ENCODE measurements at regions not wholly inside any gene's neighbourhood (a gene's known extent, or its start where the extent isn't known, plus 50 kb on each side); places are given as distances from the start of the nearest gene placed in this dataset.

DNA sequence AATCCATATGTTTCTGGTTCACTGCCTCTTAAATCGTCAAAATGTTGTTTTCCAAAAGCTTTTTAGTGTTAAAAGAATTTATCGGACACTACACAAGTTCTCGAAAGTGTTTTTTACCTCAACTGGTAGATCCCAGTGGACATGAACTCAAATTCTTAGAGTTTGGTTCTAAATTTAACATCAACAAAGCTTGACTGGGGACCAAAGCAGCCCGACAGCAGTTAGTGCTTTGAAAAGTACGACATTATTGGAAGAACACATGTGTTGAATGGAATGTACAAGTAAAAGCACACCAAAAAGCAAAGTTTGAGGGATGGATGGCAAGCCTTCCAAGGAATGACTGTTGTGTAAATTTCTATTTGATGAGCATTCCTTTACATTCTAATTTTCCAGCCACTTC, 803.9 kb upstream of the POU3F3 start:
- no peak overlapping the region for H3K4me3 ChIP-seq (ENCODE audit: low read depth, low read length)

DNA sequence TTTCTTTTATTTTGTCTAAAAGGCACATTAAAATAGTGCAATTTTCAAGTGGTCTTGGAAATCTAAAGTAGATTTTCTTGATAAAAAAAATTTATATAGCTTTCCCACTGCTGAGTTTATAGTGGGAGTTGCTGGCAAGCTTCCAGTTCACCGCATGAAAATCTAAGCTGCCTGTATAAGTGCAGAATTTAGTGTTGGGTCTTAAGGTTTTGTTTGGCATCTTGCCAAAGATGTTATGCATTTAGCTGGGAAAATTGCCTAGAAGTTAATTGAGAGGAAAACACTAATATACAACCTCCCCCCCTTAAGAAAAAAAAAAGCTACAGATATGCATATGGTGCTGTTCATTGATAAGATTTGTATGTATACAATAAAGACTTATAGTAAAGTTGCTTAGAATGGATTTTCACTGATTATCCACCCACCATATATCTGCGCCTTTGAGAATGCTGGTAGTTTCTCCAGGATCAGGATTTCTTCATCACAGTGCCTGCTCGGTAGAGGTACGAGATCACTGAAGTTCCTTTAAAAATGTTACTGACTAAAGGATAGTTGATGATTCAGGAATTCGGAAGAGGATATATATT, 803.2 kb upstream of the POU3F3 start:
- Histone ChIP-seq H3K27ac (ENCODE audit: extremely low read depth, low read depth, low read length) (no peak overlapping the region; the same call in 1 of the 2 replicates), H3K4me3 (ENCODE audit: low read depth, low read length) (no peak overlapping the region), H3K36me3 (ENCODE audit: control insufficient read depth in 2 of 2, insufficient read depth in 1 of 2, low read length in 2 of 2) (no peaks in the 10 kb centered on the region), H3K9me3 (ENCODE audit: control insufficient read depth, insufficient read depth, low read depth, low read length) (no peaks in the 10 kb centered on the region), H3K4me1 (ENCODE audit: control insufficient read depth, insufficient read depth, low read length) (peaks cover 36% of the 10 kb centered on the region)
- ChIA-PET POLR2A (no interaction called here), CTCF (no interaction called here)
- TF ChIP-seq, protein P1, sequence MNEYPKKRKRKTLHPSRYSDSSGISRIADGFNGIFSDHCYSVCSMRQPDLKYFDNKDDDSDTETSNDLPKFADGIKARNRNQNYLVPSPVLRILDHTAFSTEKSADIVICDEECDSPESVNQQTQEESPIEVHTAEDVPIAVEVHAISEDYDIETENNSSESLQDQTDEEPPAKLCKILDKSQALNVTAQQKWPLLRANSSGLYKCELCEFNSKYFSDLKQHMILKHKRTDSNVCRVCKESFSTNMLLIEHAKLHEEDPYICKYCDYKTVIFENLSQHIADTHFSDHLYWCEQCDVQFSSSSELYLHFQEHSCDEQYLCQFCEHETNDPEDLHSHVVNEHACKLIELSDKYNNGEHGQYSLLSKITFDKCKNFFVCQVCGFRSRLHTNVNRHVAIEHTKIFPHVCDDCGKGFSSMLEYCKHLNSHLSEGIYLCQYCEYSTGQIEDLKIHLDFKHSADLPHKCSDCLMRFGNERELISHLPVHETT (tag by site-specific recombination; IDR thresholded peaks at IDR 0.05): no peak
- TF ChIP-seq, protein P2, sequence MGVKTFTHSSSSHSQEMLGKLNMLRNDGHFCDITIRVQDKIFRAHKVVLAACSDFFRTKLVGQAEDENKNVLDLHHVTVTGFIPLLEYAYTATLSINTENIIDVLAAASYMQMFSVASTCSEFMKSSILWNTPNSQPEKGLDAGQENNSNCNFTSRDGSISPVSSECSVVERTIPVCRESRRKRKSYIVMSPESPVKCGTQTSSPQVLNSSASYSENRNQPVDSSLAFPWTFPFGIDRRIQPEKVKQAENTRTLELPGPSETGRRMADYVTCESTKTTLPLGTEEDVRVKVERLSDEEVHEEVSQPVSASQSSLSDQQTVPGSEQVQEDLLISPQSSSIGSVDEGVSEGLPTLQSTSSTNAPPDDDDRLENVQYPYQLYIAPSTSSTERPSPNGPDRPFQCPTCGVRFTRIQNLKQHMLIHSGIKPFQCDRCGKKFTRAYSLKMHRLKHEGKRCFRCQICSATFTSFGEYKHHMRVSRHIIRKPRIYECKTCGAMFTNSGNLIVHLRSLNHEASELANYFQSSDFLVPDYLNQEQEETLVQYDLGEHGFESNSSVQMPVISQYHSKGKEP (tag by site-specific recombination; IDR thresholded peaks at IDR 0.05): peak; percentile 66; the same call in 1 of the 2 replicates
- TF ChIP-seq BCL11A (tag by site-specific recombination; IDR thresholded peaks at IDR 0.05; ENCODE audit: low read depth): no peak
- TF ChIP-seq, protein P3, sequence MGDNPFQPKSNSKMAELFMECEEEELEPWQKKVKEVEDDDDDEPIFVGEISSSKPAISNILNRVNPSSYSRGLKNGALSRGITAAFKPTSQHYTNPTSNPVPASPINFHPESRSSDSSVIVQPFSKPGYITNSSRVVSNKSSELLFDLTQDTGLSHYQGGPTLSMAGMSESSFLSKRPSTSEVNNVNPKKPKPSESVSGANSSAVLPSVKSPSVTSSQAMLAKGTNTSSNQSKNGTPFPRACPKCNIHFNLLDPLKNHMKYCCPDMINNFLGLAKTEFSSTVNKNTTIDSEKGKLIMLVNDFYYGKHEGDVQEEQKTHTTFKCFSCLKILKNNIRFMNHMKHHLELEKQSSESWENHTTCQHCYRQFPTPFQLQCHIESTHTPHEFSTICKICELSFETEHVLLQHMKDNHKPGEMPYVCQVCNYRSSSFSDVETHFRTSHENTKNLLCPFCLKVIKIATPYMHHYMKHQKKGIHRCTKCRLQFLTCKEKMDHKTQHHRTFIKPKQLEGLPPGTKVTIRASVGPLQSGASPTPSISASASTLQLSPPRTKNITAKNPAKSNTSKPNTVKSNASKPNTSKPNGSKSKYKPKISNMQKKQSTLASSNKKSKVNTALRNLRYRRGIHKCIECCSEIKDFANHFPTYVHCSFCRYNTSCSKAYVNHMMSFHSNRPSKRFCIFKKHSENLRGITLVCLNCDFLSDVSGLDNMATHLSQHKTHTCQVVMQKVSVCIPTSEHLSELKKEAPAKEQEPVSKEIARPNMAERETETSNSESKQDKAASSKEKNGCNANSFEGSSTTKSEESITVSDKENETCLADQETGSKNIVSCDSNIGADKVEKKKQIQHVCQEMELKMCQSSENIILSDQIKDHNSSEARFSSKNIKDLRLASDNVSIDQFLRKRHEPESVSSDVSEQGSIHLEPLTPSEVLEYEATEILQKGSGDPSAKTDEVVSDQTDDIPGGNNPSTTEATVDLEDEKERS (tag by site-specific recombination; IDR thresholded peaks at IDR 0.05): no peak

More for the DNA sequence above, 803.9 kb upstream of the POU3F3 start:
- TF ChIP-seq ZNF23 (tag by site-specific recombination; IDR thresholded peaks at IDR 0.05; ENCODE audit: borderline replicate concordance) (no peak), ZNF350 (tag by site-specific recombination; IDR thresholded peaks at IDR 0.05) (no peak), ZNF248 (tag by site-specific recombination; IDR thresholded peaks at IDR 0.05) (no peak), ZNF394 (tag by site-specific recombination; IDR thresholded peaks at IDR 0.05; ENCODE audit: borderline replicate concordance) (no peak), ZNF660 (tag by site-specific recombination; IDR thresholded peaks at IDR 0.05) (no peak), ZNF324 (tag by site-specific recombination; IDR thresholded peaks at IDR 0.05) (no peak), WT1 (tag by site-specific recombination; IDR thresholded peaks at IDR 0.05) (no peak), ZIC2 (tag by site-specific recombination; IDR thresholded peaks at IDR 0.05) (no peak), ZNF223 (tag by site-specific recombination; IDR thresholded peaks at IDR 0.05) (no peak), ZNF37A (tag by site-specific recombination; IDR thresholded peaks at IDR 0.05) (no peak)
- TF ChIP-seq, protein P4, sequence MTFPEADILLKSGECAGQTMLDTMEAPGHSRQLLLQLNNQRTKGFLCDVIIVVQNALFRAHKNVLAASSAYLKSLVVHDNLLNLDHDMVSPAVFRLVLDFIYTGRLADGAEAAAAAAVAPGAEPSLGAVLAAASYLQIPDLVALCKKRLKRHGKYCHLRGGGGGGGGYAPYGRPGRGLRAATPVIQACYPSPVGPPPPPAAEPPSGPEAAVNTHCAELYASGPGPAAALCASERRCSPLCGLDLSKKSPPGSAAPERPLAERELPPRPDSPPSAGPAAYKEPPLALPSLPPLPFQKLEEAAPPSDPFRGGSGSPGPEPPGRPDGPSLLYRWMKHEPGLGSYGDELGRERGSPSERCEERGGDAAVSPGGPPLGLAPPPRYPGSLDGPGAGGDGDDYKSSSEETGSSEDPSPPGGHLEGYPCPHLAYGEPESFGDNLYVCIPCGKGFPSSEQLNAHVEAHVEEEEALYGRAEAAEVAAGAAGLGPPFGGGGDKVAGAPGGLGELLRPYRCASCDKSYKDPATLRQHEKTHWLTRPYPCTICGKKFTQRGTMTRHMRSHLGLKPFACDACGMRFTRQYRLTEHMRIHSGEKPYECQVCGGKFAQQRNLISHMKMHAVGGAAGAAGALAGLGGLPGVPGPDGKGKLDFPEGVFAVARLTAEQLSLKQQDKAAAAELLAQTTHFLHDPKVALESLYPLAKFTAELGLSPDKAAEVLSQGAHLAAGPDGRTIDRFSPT (tag by site-specific recombination; IDR thresholded peaks at IDR 0.05): no peak
- TF ChIP-seq, protein P5, sequence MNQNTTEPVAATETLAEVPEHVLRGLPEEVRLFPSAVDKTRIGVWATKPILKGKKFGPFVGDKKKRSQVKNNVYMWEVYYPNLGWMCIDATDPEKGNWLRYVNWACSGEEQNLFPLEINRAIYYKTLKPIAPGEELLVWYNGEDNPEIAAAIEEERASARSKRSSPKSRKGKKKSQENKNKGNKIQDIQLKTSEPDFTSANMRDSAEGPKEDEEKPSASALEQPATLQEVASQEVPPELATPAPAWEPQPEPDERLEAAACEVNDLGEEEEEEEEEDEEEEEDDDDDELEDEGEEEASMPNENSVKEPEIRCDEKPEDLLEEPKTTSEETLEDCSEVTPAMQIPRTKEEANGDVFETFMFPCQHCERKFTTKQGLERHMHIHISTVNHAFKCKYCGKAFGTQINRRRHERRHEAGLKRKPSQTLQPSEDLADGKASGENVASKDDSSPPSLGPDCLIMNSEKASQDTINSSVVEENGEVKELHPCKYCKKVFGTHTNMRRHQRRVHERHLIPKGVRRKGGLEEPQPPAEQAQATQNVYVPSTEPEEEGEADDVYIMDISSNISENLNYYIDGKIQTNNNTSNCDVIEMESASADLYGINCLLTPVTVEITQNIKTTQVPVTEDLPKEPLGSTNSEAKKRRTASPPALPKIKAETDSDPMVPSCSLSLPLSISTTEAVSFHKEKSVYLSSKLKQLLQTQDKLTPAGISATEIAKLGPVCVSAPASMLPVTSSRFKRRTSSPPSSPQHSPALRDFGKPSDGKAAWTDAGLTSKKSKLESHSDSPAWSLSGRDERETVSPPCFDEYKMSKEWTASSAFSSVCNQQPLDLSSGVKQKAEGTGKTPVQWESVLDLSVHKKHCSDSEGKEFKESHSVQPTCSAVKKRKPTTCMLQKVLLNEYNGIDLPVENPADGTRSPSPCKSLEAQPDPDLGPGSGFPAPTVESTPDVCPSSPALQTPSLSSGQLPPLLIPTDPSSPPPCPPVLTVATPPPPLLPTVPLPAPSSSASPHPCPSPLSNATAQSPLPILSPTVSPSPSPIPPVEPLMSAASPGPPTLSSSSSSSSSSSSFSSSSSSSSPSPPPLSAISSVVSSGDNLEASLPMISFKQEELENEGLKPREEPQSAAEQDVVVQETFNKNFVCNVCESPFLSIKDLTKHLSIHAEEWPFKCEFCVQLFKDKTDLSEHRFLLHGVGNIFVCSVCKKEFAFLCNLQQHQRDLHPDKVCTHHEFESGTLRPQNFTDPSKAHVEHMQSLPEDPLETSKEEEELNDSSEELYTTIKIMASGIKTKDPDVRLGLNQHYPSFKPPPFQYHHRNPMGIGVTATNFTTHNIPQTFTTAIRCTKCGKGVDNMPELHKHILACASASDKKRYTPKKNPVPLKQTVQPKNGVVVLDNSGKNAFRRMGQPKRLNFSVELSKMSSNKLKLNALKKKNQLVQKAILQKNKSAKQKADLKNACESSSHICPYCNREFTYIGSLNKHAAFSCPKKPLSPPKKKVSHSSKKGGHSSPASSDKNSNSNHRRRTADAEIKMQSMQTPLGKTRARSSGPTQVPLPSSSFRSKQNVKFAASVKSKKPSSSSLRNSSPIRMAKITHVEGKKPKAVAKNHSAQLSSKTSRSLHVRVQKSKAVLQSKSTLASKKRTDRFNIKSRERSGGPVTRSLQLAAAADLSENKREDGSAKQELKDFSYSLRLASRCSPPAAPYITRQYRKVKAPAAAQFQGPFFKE (tag by site-specific recombination; IDR thresholded peaks at IDR 0.05; ENCODE audit: borderline replicate concordance): no peak
- TF ChIP-seq, protein P6, sequence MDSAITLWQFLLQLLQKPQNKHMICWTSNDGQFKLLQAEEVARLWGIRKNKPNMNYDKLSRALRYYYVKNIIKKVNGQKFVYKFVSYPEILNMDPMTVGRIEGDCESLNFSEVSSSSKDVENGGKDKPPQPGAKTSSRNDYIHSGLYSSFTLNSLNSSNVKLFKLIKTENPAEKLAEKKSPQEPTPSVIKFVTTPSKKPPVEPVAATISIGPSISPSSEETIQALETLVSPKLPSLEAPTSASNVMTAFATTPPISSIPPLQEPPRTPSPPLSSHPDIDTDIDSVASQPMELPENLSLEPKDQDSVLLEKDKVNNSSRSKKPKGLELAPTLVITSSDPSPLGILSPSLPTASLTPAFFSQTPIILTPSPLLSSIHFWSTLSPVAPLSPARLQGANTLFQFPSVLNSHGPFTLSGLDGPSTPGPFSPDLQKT (IDR thresholded peaks at IDR 0.05; ENCODE audit: borderline replicate concordance, low read depth, low read length): no peak
- TF ChIP-seq, protein P7, sequence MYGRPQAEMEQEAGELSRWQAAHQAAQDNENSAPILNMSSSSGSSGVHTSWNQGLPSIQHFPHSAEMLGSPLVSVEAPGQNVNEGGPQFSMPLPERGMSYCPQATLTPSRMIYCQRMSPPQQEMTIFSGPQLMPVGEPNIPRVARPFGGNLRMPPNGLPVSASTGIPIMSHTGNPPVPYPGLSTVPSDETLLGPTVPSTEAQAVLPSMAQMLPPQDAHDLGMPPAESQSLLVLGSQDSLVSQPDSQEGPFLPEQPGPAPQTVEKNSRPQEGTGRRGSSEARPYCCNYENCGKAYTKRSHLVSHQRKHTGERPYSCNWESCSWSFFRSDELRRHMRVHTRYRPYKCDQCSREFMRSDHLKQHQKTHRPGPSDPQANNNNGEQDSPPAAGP (tag by site-specific recombination; IDR thresholded peaks at IDR 0.05): no peak
- Histone ChIP-seq H3K36me3 (ENCODE audit: control insufficient read depth in 2 of 2, insufficient read depth in 1 of 2, low read length in 2 of 2) (no peaks in the 10 kb centered on the region), H3K27ac (ENCODE audit: extremely low read depth, low read depth, low read length) (peak overlapping the region; percentile 30; the same call in 1 of the 2 replicates), H3K4me1 (ENCODE audit: control insufficient read depth, insufficient read depth, low read length) (peaks cover 36% of the 10 kb centered on the region), H3K9me3 (ENCODE audit: control insufficient read depth, insufficient read depth, low read depth, low read length) (no peaks in the 10 kb centered on the region)
- POLR2A ChIA-PET: no interaction called here
- CTCF ChIA-PET: no interaction called here
